CD4-positive, alpha-beta T cell treated with Interleukin-15 for 4 hours (primary cell): ENCODE measurements at regions not wholly inside any gene's neighbourhood (a gene's known extent, or its start where the extent isn't known, plus 50 kb on each side); places are given as distances from the start of the nearest gene placed in this dataset.

ENCODE experiments used
- DNase-seq: peaks from one replicate; pipeline ENCODE4 v3.0.0-alpha.2; 2020; ENCODE audit warnings: low spot score

DNA sequence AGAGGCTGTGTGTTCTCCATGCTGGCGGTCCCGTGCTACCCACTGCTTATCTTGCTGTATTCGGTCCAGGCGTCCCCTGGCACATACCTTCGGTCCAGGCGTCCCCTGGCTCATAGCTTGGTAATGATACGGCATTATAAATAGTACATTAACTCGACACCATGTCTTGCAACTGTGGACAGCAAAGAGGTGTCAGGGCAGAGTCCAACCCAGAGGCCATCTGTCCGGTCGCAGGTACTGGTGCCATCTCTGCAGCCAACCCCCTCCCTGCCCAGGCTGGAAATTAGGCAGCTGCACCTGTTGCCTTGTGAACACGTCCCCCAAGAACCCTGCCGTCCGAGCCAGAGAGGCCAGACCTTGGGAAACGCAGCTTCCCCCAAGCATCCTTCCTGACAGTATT lies 634.3 kb downstream of the BRD1 start:
- DNase-seq, result no peak

DNA sequence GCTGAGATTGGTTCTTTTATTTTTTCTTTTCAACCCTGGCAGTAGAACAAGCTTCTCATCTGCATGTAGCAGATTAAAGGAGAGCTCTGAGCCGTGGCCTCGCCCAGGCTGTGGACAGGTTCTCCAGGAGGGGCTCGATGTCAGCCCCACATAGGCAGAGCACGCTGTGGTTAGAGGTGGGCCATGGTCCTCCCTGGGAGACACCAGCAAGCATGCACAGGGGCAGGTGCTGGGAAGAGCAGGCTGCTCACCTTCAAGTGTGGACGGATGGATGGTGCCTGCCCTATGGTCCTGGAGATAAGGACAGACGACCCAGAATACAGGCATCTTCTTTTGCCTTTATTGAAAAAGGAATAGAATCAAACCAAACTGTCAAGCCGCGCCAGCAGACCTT lies 634.8 kb downstream of the BRD1 start:
- DNase-seq, result no peak

DNA sequence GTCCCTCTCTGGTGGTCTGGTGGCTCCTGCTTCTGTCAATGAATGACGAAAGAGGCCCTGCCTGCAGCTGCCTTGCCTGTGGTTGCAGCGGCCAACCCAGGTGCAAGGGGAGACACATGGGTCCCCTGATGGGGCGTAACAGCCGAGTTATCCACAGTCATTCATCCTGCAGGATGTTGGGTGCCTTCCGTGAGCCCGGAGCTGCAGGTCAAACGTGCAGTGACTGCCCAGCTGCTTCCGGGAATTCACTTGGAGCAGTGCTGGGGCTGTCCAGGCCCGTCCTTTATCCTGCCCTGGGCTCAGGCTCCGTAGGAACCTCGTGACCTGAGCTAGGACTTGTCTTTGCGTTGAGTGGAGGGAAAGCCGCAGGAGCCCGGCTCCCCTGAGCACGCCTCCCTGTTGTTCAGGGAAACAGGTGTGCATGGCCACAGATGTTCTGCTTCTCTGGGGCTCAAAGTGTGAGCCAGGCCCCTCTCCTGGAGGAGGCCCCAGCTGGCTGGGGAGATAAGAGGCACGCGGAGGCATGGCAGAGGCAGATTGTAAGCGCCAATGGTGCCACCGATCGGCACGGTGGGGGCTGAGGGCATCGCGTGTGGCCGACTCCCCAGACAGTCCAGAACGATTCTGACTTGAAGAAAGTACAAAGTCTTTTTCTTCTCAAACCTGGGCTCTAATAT lies 635.4 kb downstream of the BRD1 start:
- no peak for DNase-seq

DNA sequence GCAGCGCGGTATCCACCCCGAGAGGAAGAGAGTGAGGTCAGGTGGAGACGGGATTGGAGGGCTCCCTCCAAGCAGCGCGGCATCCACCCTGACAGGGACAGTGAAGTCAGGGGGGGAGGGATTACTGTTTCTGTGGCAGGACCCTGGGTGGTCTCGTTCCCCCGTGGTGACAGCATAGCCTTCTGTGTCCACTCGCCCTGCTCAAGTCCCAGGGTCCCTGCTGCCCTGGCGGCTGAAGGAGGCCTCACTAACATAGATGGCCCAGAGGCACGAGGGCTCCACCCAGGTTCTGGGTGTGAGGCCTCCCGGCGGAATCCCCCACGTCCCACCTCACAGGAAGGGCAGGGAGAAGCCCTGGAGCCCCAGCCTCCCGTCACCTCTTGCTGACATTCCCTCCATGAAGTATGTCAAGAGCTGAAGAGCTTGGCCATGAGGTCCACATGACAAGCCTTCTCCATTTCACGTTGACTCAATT lies 636.1 kb downstream of the BRD1 start:
- DNase-seq, result no peak

DNA sequence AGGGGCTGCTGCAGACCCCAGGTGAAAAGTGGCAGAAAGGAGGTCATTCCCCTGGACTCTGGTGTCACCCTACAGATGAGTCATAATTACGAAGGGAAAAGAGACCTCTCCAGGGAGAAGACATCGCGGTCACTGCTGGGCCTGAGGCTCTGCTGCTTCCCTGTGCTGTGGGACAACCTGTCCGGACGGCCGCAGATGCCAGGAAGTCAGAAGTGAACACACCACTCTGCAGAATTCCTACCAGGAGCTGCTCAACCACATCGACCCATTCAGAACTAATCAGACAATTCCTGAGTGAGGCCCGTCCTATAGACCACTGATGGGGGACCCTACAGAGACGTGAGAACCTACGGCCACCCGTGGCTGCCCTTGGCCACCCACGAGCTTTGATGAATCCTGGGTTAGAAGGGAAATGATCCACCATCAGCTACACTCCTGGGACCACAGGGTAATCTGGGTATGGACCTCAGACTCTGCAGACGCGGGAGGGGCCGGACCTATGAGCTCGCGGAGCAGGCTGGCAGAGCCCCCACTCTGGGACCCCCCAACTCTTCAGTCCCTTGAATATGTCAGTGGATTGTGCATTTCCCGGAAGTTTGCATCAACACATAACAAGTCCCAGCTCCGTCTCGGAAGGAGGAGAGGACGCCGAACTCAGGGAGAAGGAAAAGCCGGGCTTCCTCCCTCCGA lies 636.7 kb downstream of the BRD1 start:
- DNase-seq, result no peak

DNA sequence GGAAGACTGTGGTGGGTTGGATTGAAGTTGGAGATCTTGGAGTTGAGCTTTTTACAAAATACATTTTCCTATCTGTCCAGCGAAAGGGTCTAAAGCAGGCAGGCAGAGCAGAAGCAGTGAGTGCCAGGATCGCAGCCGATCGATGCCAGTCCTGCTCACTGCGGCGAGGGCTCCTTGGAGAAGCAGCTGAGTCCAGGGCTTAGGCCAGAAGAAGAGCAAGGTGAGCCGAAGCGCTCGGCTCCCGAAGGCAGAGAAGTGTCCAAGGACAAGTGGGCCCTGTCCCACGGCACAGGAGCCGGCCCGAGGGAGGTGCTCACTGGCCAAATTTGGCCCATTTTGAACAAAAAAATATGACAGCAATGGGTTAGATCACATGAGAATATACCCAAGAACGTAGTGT lies 637.8 kb downstream of the BRD1 start:
- DNase-seq, result no peak

DNA sequence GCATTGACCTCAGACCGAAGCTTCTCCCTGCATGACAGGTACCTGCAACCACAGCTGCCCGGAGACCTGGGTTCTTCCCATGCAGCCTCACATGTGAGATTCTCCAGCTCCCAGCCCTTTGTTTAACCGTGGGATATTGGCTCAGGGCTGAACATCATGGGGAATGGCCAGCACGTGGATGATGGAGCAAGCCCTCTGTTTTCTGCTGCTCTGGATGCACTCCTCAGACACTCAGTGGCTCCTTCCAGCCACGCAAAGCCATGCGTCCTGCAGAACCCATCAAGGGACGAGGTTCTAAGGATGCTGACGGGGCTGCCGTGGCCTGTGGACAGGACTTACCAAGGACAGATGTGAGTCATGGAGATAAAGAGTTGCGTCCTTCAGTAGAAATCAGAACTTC lies 639.1 kb downstream of the BRD1 start:
- no peak for DNase-seq

DNA sequence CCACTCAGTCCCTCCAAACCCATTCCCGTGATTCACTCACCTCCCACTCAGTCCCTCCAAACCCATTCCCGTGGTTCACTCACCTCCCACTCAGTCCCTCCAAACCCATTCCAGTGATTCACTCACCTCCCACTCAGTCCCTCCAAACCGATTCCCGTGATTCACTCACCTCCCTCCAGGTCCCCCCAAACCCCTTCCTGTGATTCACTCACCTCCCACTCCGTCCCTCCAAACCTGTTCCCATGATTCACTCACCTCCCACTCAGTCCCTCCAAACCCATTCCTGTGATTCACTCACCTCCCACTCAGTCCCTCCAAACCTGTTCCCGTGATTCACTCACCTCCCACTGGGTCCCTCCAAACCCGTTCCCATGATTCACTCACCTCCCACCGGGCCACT lies 639.6 kb downstream of the BRD1 start:
- no peak for DNase-seq

DNA sequence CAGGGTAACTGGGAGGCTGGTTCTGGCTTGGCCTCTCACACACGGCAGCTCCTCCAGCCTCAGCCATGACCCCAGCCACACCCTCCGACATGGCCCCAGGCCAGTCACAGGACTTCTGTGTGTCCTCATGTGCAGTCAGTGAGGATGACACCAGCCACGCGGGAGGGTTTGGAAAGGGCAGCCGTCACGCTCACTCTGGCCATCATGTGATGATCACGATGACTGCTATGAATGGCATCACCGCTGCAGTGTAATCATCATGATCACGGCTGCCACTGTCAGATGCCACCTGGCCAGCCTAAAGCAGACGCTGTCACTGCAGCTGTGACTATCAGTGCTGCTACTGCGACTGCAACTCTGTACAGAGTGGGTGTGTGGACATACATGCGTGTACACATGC lies 640.9 kb downstream of the BRD1 start:
- DNase-seq, result no peak

DNA sequence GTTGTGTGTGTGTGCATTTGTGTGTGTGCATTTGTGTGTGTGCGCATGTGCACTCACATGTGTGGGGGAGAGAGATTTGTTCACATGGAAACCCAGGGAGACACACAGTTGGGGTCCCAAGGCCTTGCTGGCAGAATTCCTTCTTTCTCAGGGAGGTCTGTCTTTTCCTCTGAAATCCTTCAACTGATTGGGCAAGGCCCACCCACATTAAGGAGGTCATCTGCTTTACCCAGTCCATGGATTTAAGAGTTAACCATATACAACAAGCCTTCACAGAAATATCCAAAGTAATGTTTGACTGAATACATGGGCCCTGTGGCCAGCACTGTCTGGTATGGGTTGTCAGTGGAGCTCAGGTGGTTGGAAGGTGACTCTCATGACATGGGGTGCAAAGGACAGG lies 641.4 kb downstream of the BRD1 start:
- no peak for DNase-seq

DNA sequence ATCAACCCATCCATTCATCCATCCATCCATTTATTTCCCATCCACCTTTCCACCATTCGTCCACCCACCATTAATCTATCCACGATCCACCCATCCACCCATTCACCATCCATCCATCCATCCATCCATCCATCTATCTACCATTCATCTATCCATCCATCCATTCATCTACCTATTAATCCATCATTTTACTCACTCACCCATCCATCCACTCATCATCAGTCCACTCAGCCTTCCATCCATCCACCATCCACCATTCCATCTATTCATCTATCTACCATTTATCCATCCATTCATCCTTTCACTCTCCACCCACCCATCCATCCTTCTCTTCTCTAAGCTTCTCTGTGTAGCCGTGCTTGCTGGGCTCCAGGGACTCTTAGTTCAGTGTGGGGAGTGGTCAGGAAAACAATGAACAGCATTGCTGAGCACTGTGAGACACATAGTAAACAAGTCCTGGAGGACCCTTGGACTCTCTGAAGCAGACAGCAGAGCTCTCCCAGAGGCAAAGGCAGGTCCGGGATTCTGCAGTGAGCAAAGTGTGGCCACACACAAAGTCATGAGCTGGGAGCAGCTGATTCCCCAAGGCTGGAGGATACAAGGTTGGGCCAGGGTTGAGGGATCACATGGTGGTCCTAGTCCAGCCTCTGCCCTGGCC lies 642.2 kb downstream of the BRD1 start:
- no peak for DNase-seq

DNA sequence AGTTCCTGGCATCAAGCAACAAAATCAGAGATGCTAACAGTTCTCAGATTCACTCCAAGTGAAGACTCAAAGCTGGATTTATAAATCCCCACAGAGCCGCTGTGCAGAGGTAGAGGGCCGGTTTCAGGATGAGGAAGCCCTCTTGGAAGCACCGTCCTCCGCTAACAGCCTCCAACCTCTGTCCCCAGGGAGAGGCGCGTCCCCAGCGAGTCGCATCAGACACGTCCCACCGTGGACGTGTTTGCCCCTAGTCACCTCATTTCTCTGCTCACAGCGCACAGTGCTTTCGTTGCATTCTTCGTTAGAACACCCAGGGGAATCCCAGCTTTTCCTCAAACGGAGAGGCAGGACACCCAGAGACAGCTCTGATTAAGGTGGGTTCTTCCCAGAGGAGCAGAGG lies 642.9 kb downstream of the BRD1 start:
- no peak for DNase-seq

DNA sequence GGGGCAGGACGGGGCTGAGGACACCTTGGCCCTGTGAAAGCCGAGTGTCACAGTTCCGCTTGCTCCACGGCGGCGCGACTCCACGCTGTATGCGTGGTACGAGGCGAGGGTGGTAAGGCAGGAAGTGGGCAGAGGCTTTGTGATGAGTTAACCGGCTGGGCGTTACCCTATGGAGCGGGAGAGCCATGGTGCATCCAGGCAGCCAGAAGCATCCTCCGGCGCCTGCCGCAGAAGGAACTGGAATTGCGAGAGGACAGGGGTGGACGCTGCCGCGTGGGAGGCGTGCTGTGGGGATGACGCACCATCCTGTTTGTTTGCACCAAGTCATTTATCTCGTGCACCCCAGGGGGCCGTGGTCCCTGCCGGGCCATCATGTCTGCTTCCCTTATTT lies 643.9 kb downstream of the BRD1 start:
- DNase-seq, result no peak

DNA sequence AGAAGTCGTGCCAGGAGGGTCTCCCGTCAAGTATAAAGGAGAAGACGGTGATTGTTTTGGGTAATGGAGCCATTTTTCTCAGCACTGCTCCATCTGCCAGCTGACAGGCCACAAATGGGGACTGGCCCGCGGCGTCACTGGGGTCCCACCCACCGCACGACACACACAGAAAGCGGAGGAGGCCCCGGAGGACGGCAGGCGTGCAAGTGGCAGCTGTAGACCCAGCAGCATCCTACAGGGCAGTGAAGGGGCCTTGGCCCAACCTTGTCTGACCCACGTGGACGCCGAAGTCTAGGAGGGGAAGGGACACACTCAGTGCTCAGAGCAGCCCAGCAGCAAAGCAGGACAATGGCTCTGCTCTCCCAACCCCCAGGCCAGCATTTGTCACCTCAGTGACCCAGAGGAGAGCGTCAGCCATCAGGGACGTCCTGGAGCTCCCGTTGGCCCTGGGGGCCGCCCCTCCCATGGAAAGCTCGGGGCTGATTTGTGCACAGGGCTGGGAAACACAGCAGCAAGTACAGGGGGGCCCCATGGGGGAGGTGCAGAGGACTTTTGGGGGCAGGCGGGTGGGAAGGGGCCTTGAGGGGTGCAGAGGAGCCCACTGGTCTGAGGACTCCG lies 644.4 kb downstream of the BRD1 start:
- no peak for DNase-seq

DNA sequence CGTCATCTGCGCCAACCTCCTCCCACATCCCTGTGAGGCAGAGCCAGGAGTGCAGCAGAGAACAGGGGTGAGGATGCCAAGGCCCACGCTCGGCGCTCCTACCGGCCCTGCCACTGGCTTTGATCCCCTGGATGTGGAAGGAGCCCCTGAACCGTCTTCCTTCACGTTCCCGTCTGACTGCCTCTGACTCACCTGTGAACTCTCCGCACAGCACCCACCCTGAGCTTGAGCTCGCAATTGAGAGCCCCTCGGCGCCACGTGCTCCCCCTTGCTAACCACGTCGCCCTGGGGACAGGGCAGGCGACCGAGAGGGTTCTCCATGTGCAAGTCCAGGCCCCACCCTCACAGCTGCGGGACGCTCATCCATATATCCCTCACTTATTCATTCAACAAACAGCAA lies 645.3 kb downstream of the BRD1 start:
- no peak for DNase-seq

DNA sequence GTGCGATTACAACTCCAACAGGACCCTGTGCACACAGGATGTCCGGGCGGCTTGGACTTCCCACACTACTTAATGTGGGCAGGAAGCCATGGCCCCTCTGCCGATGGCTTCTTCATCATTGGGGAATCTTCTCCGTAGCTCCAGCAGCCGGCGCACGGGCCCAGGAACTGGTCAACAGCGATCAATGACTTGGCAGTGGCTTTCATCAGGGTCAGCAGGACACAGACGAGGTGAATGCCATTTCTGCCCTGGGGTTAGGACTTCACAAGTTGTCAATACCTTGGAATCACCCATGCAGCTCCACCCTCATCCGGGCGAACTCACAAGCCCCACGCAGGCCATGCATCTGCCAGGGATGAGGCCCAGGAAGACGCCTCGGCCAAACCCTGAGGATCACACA lies 645.7 kb downstream of the BRD1 start:
- no peak for DNase-seq

DNA sequence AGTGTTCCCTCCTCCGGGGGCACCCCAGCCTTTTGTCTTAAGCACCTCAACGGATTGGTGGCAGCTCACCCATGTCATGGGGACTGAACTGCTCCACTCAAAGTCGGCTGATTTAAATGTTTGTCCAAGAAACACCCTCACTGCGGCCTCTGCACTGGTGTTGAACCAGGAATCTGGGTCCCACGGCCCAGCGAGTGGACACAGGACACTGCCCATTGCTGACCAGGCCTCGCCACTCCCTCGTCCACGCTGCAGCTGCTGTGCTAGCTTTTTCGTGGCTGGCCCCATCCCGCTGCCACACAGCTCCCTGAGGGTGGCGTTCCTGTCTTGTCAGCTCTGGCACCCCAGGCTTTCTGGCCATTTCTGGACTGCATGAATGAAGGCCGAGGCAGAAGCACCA lies 646.2 kb downstream of the BRD1 start:
- DNase-seq, result no peak

DNA sequence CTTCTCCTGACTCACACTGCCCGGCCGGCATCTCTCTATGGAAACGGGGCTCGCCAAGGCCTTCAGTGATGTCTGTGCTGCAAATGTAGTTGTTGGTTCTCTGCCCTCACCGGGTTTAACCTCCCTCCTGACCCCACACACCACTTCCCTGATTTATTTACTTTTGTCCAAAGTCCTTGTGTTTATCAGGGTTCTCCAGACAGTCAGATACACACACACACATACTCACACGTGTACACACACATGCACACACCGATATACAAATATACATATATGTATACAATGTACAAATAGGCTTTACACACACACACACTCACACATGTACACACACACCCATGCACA lies 647.0 kb downstream of the BRD1 start:
- no peak for DNase-seq

DNA sequence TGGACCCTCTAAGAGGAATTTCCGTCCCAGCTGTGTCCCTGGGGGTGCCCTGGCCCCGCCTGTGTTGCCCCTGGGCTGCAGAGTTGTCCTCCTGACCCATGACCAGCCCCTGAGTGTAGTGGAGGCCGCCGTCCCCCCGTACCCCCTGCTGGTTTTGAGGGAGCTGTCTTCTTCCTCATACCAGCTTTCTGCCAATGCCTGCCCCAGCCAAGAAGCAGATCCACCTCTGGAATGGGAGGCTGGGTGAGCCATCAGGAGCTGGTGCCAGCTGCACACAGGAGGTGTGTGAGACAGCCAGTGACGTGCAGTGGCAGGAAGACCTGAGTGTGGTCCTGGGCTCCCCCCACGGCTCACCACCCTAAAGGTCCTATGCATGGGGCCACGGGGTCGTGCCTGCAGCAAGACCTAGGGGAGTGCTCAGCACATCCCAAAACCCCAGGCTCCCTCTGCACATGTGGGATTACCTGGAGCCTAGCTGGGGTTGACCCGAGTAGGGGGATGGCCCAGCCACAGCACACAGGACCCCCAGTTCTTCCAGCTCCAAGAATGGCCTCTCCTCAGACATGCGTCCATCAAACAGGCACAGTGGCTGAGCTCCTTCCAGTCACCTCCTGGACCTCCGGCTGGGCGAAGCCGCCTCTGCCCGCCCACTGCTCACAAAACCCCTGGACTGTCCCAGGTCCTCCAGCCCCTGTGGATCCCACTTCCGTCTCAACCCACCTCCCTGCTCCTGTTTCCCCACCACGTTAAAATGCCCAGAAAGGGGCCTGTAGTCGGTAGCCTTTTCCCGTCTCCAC lies 647.6 kb downstream of the BRD1 start:
- no peak for DNase-seq

DNA sequence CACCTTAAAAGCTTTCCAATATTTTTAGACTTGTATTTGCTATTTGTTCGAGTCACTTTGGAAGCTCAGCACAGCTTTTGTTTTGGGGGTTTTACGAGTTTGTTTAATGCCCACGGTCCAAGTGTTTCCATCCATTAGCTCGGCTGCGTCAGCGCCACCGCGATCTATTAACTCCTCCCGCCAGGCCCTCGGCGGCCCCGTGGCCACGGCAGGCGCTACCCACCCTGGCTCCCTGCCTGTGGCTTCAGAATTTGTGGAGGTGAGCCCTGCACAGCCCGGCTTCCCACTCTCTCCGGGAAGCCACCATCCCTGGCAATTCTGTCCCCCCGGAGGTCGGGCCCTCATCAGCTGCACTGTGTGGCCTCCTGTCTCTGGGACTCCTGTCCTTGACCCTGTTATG lies 648.5 kb downstream of the BRD1 start:
- no peak for DNase-seq

DNA sequence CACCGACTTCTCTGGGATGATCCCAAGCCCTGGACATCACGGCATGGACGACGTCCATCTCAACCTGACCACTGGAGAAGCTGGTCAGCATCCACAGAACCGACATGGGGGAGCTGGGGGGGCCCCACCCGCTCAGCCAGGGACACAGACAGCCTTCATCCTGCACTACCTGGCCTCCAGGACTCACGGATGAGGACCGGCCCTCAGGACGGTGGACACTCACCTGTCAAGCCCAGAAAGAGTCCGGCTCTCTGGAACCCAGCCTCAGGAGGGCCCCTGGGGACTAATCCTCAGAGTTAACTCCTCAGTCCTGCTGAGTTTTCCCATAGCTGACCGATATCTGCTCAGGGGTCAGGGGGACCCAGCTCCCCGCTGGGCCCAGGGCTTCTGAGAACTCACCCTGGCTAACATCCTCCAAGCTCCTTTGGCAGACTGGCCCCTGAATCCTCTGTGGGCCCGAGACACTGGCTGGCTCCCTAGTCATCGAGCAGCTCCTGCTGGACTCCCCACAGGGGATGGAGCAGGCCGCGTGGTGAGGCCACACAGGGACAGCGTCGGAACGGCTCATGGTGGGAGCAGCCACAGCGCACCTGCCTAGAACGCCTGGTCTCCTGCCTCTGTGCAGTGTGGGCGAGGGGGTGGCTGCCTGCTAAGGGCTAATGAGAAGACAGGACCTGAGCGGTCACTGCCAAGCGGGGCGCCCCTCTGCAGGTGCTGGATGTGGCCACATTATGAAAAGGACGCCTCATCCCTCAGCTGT lies 649.2 kb downstream of the BRD1 start:
- DNase-seq, result no peak

DNA sequence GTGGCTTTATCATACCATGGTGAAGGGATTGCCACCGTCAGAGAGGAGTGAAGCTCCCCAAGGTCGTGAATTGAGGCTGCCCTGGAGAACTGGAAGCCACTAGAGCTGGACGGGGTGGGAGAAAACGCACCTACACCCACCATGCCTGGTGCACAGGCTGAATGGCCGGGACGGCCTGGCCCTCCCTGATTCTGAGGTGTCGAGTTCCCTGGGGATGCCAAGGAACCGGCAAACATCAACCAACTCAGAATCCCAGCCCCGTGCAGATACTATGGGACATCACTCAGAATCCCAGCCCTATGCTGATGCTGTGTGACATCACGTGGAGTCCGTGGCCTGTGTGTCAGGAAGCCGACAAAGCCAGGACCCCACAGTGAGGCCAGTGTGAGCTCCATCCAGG lies 650.0 kb downstream of the BRD1 start:
- DNase-seq, result no peak
